ENCODE measurements at regions not wholly inside any gene's neighbourhood (a gene's known extent, or its start where the extent isn't known, plus 50 kb on each side); places are given as distances from the start of the nearest gene placed in this dataset.
"Not testable (repeated sequence)": the region's sequence is repeated elsewhere in the genome, so short reads cannot be mapped to it uniquely, and the experiment has no call there.

DNA sequence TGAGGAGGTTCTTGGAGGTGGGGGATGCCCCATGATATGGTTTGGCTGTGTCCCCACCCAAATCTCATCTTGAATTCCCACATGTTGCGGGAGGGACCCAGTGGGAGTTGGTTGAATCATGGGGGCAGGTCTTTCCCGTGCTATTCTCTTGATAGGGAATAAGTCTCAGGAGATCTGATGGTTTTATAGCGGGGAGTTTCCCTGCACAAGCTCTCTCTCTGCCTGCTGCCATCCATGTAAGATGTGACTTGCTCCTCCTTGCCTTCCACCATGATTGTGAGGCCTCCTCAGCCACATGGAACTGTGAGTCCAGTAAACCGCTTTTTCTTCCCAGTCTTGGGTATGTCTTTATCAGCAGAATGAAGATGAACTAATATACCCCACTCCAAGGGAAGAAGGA, 241.0 kb downstream of the BUB3 start:
- BruUV-seq (replicated peaks); CTCF ChIA-PET: not testable (repeated sequence)

DNA sequence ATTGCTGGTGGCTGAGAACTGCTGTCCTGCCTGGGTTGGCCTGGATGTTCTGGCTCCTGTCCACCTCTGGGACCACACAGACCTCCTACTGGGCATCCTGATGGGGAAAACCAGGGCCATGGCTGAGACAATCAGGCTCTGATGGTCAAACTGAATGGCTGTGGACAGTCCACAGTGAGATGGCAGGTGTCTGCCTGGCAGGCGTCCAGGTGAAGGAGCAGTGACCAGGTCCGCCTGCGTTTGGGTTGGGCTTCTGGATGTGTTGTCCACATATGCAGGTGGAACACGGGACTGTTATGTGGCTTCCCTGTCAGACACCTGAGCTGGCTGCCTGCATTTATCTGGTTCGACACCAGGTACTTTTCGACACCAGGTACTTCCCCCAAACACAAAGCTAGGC, 241.7 kb downstream of the BUB3 start:
- Histone ChIP-seq H3K9ac (replicated peaks; ENCODE audit: extremely low read depth, insufficient read depth, low read length) (no peak overlapping the region), H3K4me2 (ENCODE audit: insufficient read depth, low read length) (no peak overlapping the region), H3K4me3 (replicated peaks in 1 of 3; ENCODE audit: insufficient read depth in 1 of 3, low read depth in 1 of 3, low read length in 3 of 3) (no peak overlapping the region), H3K79me2 (ENCODE audit: control insufficient read depth, insufficient read depth, low read length) (no peaks in the 10 kb centered on the region), H4K20me1 (replicated peaks; ENCODE audit: control insufficient read depth, extremely low read depth, insufficient read depth, low read length) (no peaks in the 10 kb centered on the region), H3K4me1 (ENCODE audit: control insufficient read depth, extremely low read depth, insufficient read depth, low read length) (no peaks in the 10 kb centered on the region), H3K9me3 (replicated peaks; ENCODE audit: control insufficient read depth, insufficient read depth, low read length) (peaks cover 2% of the 10 kb centered on the region), H3K27me3 (ENCODE audit: control insufficient read depth in 2 of 2, insufficient read depth in 2 of 2, low read length in 2 of 2) (no peaks in the 10 kb centered on the region), H3K36me3 (ENCODE audit: control insufficient read depth in 2 of 2, extremely low read depth in 1 of 2, insufficient read depth in 2 of 2, low read length in 2 of 2) (no peaks in the 10 kb centered on the region), H3K9me1 (replicated peaks; ENCODE audit: control insufficient read depth, extremely low read depth, insufficient read depth, low read length) (no peaks in the 10 kb centered on the region), H2AFZ (ENCODE audit: low read depth, low read length) (no peak overlapping the region), H3K27ac (ENCODE audit: insufficient read depth, low read depth, low read length) (no peak overlapping the region)
- intact Hi-C loops (cut with micrococcal nuclease), result no loop called here
- ChIA-PET POLR2A (no interaction called here), CTCF (no interaction called here)
- FAIRE-seq (no peak), DNase-seq (ENCODE audit: low read depth, low spot score) (no peak)
- TF ChIP-seq, protein P1, sequence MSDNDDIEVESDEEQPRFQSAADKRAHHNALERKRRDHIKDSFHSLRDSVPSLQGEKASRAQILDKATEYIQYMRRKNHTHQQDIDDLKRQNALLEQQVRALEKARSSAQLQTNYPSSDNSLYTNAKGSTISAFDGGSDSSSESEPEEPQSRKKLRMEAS (IDR thresholded peaks at IDR 0.05; ENCODE audit: insufficient read depth, insufficient read length), result no peak
- TF ChIP-seq MYC (IDR thresholded peaks at IDR 0.05; ENCODE audit: low read depth, low read length), result no peak
- no peak for TF ChIP-seq EZH2 (IDR thresholded peaks at IDR 0.05; ENCODE audit: borderline replicate concordance, low read depth, low read length, severe bottlenecking)
- TF ChIP-seq GATA2 (IDR thresholded peaks at IDR 0.05; ENCODE audit: insufficient read depth, insufficient read length, low read depth, low read length), result no peak
- no peak for TF ChIP-seq CTCF (IDR thresholded peaks at IDR 0.05; ENCODE audit: extremely low read depth in 1 of 2, insufficient read depth in 1 of 2, low read depth in 1 of 2, low read length in 2 of 2)
- no peak for TF ChIP-seq POLR2A (IDR thresholded peaks at IDR 0.05; ENCODE audit: low read depth, low read length)
- TF ChIP-seq JUN (IDR thresholded peaks at IDR 0.05; ENCODE audit: borderline replicate concordance, insufficient read depth, insufficient read length, low read depth), result no peak
- no peak for TF ChIP-seq POLR2AphosphoS5 (IDR thresholded peaks at IDR 0.05; ENCODE audit: insufficient read depth, low read depth, low read length)
- TF ChIP-seq FOS (IDR thresholded peaks at IDR 0.05; ENCODE audit: borderline replicate concordance, insufficient read depth, low read length), result no peak
- BruUV-seq (replicated peaks), result no TSS peak
- dilution Hi-C loops (cut with MboI; ENCODE audit: extremely low pct_ligation_motif_present, low sequenced_read_pairs), result no loop called here

More for the DNA sequence above, 241.0 kb downstream of the BUB3 start:
- H3K27me3 ChIP-seq (ENCODE audit: control insufficient read depth in 2 of 2, insufficient read depth in 2 of 2, low read length in 2 of 2); FAIRE-seq; POLR2A ChIA-PET; H3K4me2 ChIP-seq (ENCODE audit: insufficient read depth, low read length); H3K9me3 ChIP-seq (replicated peaks; ENCODE audit: control insufficient read depth, insufficient read depth, low read length); H4K20me1 ChIP-seq (replicated peaks; ENCODE audit: control insufficient read depth, extremely low read depth, insufficient read depth, low read length); H3K9ac ChIP-seq (replicated peaks; ENCODE audit: extremely low read depth, insufficient read depth, low read length); DNase-seq (ENCODE audit: low read depth, low spot score); H3K36me3 ChIP-seq (ENCODE audit: control insufficient read depth in 2 of 2, extremely low read depth in 1 of 2, insufficient read depth in 2 of 2, low read length in 2 of 2); intact Hi-C loops (cut with micrococcal nuclease); H3K4me1 ChIP-seq (ENCODE audit: control insufficient read depth, extremely low read depth, insufficient read depth, low read length); H3K4me3 ChIP-seq (replicated peaks in 1 of 3; ENCODE audit: insufficient read depth in 1 of 3, low read depth in 1 of 3, low read length in 3 of 3); H2AFZ ChIP-seq (ENCODE audit: low read depth, low read length); H3K79me2 ChIP-seq (ENCODE audit: control insufficient read depth, insufficient read depth, low read length); dilution Hi-C loops (cut with MboI; ENCODE audit: extremely low pct_ligation_motif_present, low sequenced_read_pairs); H3K9me1 ChIP-seq (replicated peaks; ENCODE audit: control insufficient read depth, extremely low read depth, insufficient read depth, low read length); H3K27ac ChIP-seq (ENCODE audit: insufficient read depth, low read depth, low read length): not testable (repeated sequence)
